ENCODE measurements at regions not wholly inside any gene's neighbourhood (a gene's known extent, or its start where the extent isn't known, plus 50 kb on each side); places are given as distances from the start of the nearest gene placed in this dataset.

GRCh38 chr12:24643120-24644119, 305.5 kb downstream of the BCAT1 start:
- Histone ChIP-seq H3K4me3 (ENCODE audit: low read depth in 1 of 2, low read length in 1 of 2) (no peak overlapping the region), H3K27me3 (no peaks in the 10 kb centered on the region), H3K27ac (no peak overlapping the region), H3K36me3 (no peaks in the 10 kb centered on the region), H3K4me1 (ENCODE audit: control insufficient read depth in 1 of 2, insufficient read depth in 1 of 2, low read depth in 1 of 2, low read length in 1 of 2) (no peaks in the 10 kb centered on the region), H3K9me3 (no peaks in the 10 kb centered on the region)
- TF ChIP-seq CTCF (IDR thresholded peaks at IDR 0.05), result no peak

- H3K9me3 ChIP-seq, result no peaks in the 10 kb centered on the region
- no peaks in the 10 kb centered on the region for H3K36me3 ChIP-seq
- no peak overlapping the region for H3K4me3 ChIP-seq (ENCODE audit: low read depth in 1 of 2, low read length in 1 of 2)
- H3K27me3 ChIP-seq, result no peaks in the 10 kb centered on the region
- no peak for TF ChIP-seq CTCF (IDR thresholded peaks at IDR 0.05)
- H3K4me1 ChIP-seq (ENCODE audit: control insufficient read depth in 1 of 2, insufficient read depth in 1 of 2, low read depth in 1 of 2, low read length in 1 of 2), result no peaks in the 10 kb centered on the region
- no peak overlapping the region for H3K27ac ChIP-seq
Measured at GRCh38 chr12:24639641-24640040, 309.3 kb downstream of the BCAT1 start.

- H3K27ac ChIP-seq, result no peak overlapping the region
- H3K9me3 ChIP-seq, result no peaks in the 10 kb centered on the region
- no peak overlapping the region for H3K4me3 ChIP-seq (ENCODE audit: low read depth in 1 of 2, low read length in 1 of 2)
- H3K36me3 ChIP-seq, result no peaks in the 10 kb centered on the region
- no peaks in the 10 kb centered on the region for H3K4me1 ChIP-seq (ENCODE audit: control insufficient read depth in 1 of 2, insufficient read depth in 1 of 2, low read depth in 1 of 2, low read length in 1 of 2)
- TF ChIP-seq CTCF (IDR thresholded peaks at IDR 0.05), result no peak
- H3K27me3 ChIP-seq, result no peaks in the 10 kb centered on the region
Measured at GRCh38 chr12:24632466-24632865, 316.4 kb downstream of the BCAT1 start.

- no peaks in the 10 kb centered on the region for H3K9me3 ChIP-seq
- H3K36me3 ChIP-seq, result no peaks in the 10 kb centered on the region
- TF ChIP-seq CTCF (IDR thresholded peaks at IDR 0.05), result no peak
- no peak overlapping the region for H3K4me3 ChIP-seq (ENCODE audit: low read depth in 1 of 2, low read length in 1 of 2)
- H3K4me1 ChIP-seq (ENCODE audit: control insufficient read depth in 1 of 2, insufficient read depth in 1 of 2, low read depth in 1 of 2, low read length in 1 of 2), result no peaks in the 10 kb centered on the region
- no peaks in the 10 kb centered on the region for H3K27me3 ChIP-seq
- H3K27ac ChIP-seq, result no peak overlapping the region
Measured at GRCh38 chr12:24631676-24632426, 317.1 kb downstream of the BCAT1 start.

GRCh38 chr12:24630856-24631255, 318.0 kb downstream of the BCAT1 start:
- Histone ChIP-seq H3K9me3 (no peaks in the 10 kb centered on the region), H3K36me3 (no peaks in the 10 kb centered on the region), H3K27me3 (no peaks in the 10 kb centered on the region), H3K4me3 (ENCODE audit: low read depth in 1 of 2, low read length in 1 of 2) (no peak overlapping the region), H3K27ac (no peak overlapping the region), H3K4me1 (ENCODE audit: control insufficient read depth in 1 of 2, insufficient read depth in 1 of 2, low read depth in 1 of 2, low read length in 1 of 2) (no peaks in the 10 kb centered on the region)
- TF ChIP-seq CTCF (IDR thresholded peaks at IDR 0.05), result no peak
